Heart left ventricle (tissue), 16 donors: ENCODE measurements at regions not wholly inside any gene's neighbourhood (a gene's known extent, or its start where the extent isn't known, plus 50 kb on each side); places are given as distances from the start of the nearest gene placed in this dataset.

Source experiments
- ATAC-seq, 4 donors: fragments of 200-7000 bp; cut with Tn5 transposase; one replicate each; pipeline ENCODE4 v1.9.1; 2020 to 2022; ENCODE audit warnings: moderate library complexity in 4 of 4, mild to moderate bottlenecking in 3 of 4, moderate number of reproducible peaks in 1 of 4
- DNase-seq, 5 donors: peaks; one replicate each; pipeline ENCODE4 v3.0.0-alpha.2; 2020
- H3K27ac ChIP-seq, 12 donors: fragments of 200-600 bp; sonication (generic) in 4 of 12; one replicate each; pipeline versions ENCODE4 v1.5.0 to v1.8.0; 2016 to 2022; ENCODE audit warnings: mild to moderate bottlenecking in 2 of 12
- H3K27me3 ChIP-seq, 9 donors: fragments of 200-600 bp; sonication (generic) in 2 of 9; one replicate each; pipeline versions ENCODE4 v1.5.1 to v1.8.0; 2016 to 2022; ENCODE audit warnings: mild to moderate bottlenecking in 3 of 9
- H3K36me3 ChIP-seq, 9 donors: fragments of 200-600 bp; sonication (generic) in 2 of 9; one replicate each; pipeline versions ENCODE4 v1.5.0 to v1.8.0; 2018 to 2022; ENCODE audit warnings: mild to moderate bottlenecking in 2 of 9
- H3K4me1 ChIP-seq, 12 donors: fragments of 200-600 bp; sonication (generic) in 4 of 12; one replicate each; pipeline versions ENCODE4 v1.5.0 to v1.8.0; 2016 to 2022; ENCODE audit warnings: mild to moderate bottlenecking in 3 of 12
- H3K4me3 ChIP-seq, 12 donors: fragments of 200-600 bp; sonication (generic) in 4 of 12; one replicate each; pipeline versions ENCODE4 v1.5.0 to v1.8.0; 2017 to 2022; ENCODE audit warnings: mild to moderate bottlenecking in 9 of 12, moderate library complexity in 4 of 12
- H3K9me3 ChIP-seq, 12 donors: fragments of 200-600 bp; sonication (generic) in 4 of 12; one replicate each; pipeline versions ENCODE4 v1.5.0 to v1.8.0; 2016 to 2022; ENCODE audit warnings: mild to moderate bottlenecking in 1 of 12
- CTCF ChIP-seq, 12 donors: fragments of 200-600 bp; sonication (generic) in 4 of 12; IDR thresholded peaks; one replicate each; pipeline versions ENCODE4 v1.5.0 to v1.8.0; 2018 to 2022; ENCODE audit warnings: antibody characterized with exemption in 12 of 12, mild to moderate bottlenecking in 5 of 12
- POLR2A ChIP-seq, 2 donors: fragments of 450-650 bp; IDR thresholded peaks; one replicate each; pipeline ENCODE4 v1.6.1; 2017; ENCODE audit warnings: antibody characterized with exemption in 2 of 2, mild to moderate bottlenecking in 2 of 2, moderate library complexity in 2 of 2
- WGBS, 4 donors: extraction: QIAGEN DNeasy Blood & Tissue Kit in 2 of 4; methylation state at CpG; one replicate each; pipeline versions ENCODE4 v1.1.5 to v1.1.7; 2013 to 2018; 5-methylcytosine and 5-hydroxymethylcytosine counted together
- intact Hi-C, 10 donors: fragments of 100-400 bp; cut with DNase I; formaldehyde crosslinking; loops; one replicate each; pipeline versions ENCODE4 v1.11.1 to v1.14.2; 2022
- donor health status: ischemic (EF 13 %, LVEDD 7.1; RV severe dilation, severe dysfunction).
- donor health status: healthy with polysubstance abuse.
- donor health status: DM: no; HTN: yes; CAD: no.
- donor health status: DM: no; HTN: no; CAD: no.
- donor health status: ischemic (EF 25% LVEDD 6.9; RV normal size, moderate dysfunction).
- donor health status: ischemic (EF 25% LVEDD 5.7; RV mildly dilated, moderate dysfunction).
- donor health status: healthy.
- donor health status: DM: yes; HTN: yes; CAD: no.
- donor health status: ischemic (EF 35%, LVEDD 5.7; RV mildly dilated, moderate dysfunction).
- donor health status: nonischemic (EF 11% LVEDD 7.7; RV severe dilation, severe dysfunction).
- donor health status: DM: yes; HTN: yes; CAD: no.
- donor health status: PGD.
- donor health status: ischemic (EF 29% LVEDD 5.4; RV normal size, mild dysfunction).
- donor health status: nonischemic (EF 23%, LVEDD 6.1; RV moderate dilation, normal function).

GRCh38 chr1:38190983-38191382 is 144.4 kb upstream of the POU3F1 start:
- H3K4me3 ChIP-seq, result no peak overlapping the region
- ATAC-seq, result no peak
- no peak overlapping the region for H3K27ac ChIP-seq
- no peak for DNase-seq
- H3K4me1 ChIP-seq, result no peaks in the 10 kb centered on the region
- 44 to 64% (median 59%) methylated on average over 5 of the region's 5 CpGs for WGBS, 4 donors
- H3K36me3 ChIP-seq, result no peaks in the 10 kb centered on the region
- peaks cover 0 to 14% (median 2%) of the 10 kb centered on the region in 9 donors for H3K27me3 ChIP-seq
- peaks cover 0 to 5% (median 0%) of the 10 kb centered on the region in 12 donors for H3K9me3 ChIP-seq
- intact Hi-C loops, result no loop called here
- TF ChIP-seq CTCF (IDR thresholded peaks at IDR 0.05) (no peak), POLR2A (IDR thresholded peaks at IDR 0.05) (no peak)

GRCh38 chr1:38187552-38187951 is 141.0 kb upstream of the POU3F1 start:
- no peak overlapping the region for H3K4me3 ChIP-seq
- intact Hi-C loops, result no loop called here
- 82 to 87% (median 87%) methylated on average over 9 of the region's 9 CpGs for WGBS, 4 donors
- DNase-seq (no peak), ATAC-seq (no peak)
- H3K9me3 ChIP-seq, result peaks cover 0 to 5% (median 0%) of the 10 kb centered on the region in 12 donors
- no peaks in the 10 kb centered on the region for H3K4me1 ChIP-seq
- H3K27me3 ChIP-seq, result peaks cover 0 to 18% (median 3%) of the 10 kb centered on the region in 9 donors
- TF ChIP-seq POLR2A (IDR thresholded peaks at IDR 0.05) (no peak), CTCF (IDR thresholded peaks at IDR 0.05) (no peak)
- H3K27ac ChIP-seq, result no peak overlapping the region
- H3K36me3 ChIP-seq, result no peaks in the 10 kb centered on the region

- no peak for ATAC-seq
- no peak for TF ChIP-seq POLR2A (IDR thresholded peaks at IDR 0.05)
- no peak for TF ChIP-seq CTCF (IDR thresholded peaks at IDR 0.05)
Observed at GRCh38 chr1:38186566-38186965, 140.0 kb upstream of the POU3F1 start.

GRCh38 chr1:38185913-38186312 is 139.3 kb upstream of the POU3F1 start:
- WGBS, 4 donors, result 70 to 77% (median 73%) methylated on average over 7 of the region's 7 CpGs
- Histone ChIP-seq H3K4me3 (no peak overlapping the region), H3K36me3 (no peaks in the 10 kb centered on the region), H3K4me1 (no peaks in the 10 kb centered on the region), H3K27ac (no peak overlapping the region), H3K9me3 (peaks cover 0 to 5% (median 0%) of the 10 kb centered on the region in 12 donors), H3K27me3 (peaks cover 0 to 27% (median under 1%) of the 10 kb centered on the region in 9 donors)
- DNase-seq (no peak), ATAC-seq (no peak)
- no peak for TF ChIP-seq POLR2A (IDR thresholded peaks at IDR 0.05)
- no peak for TF ChIP-seq CTCF (IDR thresholded peaks at IDR 0.05)
- intact Hi-C loops, result no loop called here

More at GRCh38 chr1:38186566-38186965, 140.0 kb upstream of the POU3F1 start:
- H3K27ac ChIP-seq, result no peak overlapping the region
- H3K27me3 ChIP-seq, result peaks cover 0 to 27% (median 0%) of the 10 kb centered on the region in 9 donors
- intact Hi-C loops, result no loop called here
- H3K36me3 ChIP-seq, result no peaks in the 10 kb centered on the region
- no peaks in the 10 kb centered on the region for H3K4me1 ChIP-seq
- no peak overlapping the region for H3K4me3 ChIP-seq
- H3K9me3 ChIP-seq, result peaks cover 0 to 5% (median 0%) of the 10 kb centered on the region in 12 donors
- 71 to 79% (median 75%) methylated on average over 5 of the region's 5 CpGs for WGBS, 4 donors
- no peak for DNase-seq
